CMK (cell line): ENCODE measurements at regions not wholly inside any gene's neighbourhood (a gene's known extent, or its start where the extent isn't known, plus 50 kb on each side); places are given as distances from the start of the nearest gene placed in this dataset.

ENCODE experiments used
- DNase-seq: peaks from one replicate; pipeline ENCODE4 v3.0.0-alpha.2; 2010; ENCODE audit warnings: low read depth

GRCh38 chr3:59289831-59290230 is 240.0 kb upstream of the CFAP20DC start:
- no peak for DNase-seq

GRCh38 chr3:59288951-59289350 is 239.1 kb upstream of the CFAP20DC start:
- DNase-seq = no peak

- no peak for DNase-seq
These were observed 237.1 kb upstream of the CFAP20DC start for GRCh38 chr3:59286791-59287531.

DNA sequence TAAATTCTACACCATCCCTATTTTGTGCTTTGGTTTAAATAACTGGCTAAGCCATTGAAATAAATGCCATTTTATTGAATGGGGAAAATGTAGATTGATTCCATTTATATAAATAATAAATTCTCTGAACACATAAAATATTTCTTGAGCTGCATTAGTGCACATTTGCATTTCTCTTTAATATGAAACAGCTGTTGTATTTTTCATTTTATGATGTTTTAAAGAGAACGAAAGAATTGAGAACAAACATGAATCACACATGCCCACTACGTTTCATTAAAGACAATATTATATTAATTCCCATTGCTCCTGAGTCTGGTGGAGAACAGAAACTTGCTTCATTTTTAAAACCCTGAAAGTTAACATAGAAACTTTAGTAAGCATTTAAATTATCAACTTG is 235.7 kb upstream of the CFAP20DC start:
- DNase-seq = no peak

DNA sequence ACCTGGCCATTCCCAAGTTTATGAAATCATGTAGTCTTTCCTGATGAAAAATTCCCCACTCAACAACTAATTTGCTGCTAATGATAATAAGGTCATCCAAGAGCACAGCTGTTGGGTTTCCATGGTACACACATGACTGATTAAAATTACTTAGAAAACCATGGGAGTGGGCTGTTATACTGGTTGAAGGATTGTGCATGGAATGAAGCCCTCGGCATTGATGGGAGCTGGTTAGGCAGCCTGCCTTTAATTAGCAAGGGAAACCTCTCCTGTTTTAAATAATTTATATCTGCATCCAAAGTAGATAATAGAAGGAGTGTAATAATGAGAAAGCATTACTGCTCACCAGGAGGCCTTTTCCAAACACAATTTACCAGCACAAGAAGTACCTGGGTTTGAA is 235.1 kb upstream of the CFAP20DC start:
- no peak for DNase-seq

GRCh38 chr3:59280113-59280512 is 230.3 kb upstream of the CFAP20DC start:
- no peak for DNase-seq

DNA sequence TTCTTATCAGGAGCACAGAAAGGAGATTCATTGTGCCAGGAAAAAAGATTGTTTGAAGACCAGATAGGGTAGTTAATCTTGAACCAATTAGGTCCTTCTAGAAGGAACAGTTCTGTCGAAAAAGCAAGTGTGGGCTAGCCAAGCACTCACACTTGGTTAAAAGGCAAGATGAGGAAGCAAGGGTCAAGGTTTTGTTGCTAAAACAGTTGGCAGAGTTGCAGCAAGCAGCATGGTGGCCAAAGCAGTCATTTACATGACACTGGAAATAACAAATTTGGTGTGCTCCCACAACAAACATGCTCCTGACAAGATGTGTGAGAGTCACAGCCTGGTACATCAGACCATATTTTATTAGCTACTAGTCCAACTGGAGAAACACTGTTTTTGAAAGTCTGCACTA is 228.0 kb upstream of the CFAP20DC start:
- DNase-seq = no peak

DNA sequence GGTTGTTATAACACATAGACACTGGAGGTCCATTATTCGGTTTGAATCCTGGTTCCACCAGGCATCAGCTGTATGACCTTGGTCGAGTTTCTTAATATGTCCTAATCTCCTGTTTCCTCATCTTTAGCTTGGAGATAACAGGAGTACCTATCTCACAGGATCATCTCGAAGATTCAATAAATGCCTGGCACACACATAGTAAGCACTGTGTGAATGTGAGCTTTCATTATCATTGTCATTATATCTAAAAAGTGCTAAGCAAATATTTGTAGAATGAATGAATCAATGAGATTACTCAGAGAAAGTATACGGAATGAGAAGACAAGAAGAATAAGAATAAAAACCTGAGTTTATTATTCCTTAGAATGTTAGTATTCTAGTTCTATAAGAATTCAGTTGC is 227.4 kb upstream of the CFAP20DC start:
- DNase-seq = no peak

DNA sequence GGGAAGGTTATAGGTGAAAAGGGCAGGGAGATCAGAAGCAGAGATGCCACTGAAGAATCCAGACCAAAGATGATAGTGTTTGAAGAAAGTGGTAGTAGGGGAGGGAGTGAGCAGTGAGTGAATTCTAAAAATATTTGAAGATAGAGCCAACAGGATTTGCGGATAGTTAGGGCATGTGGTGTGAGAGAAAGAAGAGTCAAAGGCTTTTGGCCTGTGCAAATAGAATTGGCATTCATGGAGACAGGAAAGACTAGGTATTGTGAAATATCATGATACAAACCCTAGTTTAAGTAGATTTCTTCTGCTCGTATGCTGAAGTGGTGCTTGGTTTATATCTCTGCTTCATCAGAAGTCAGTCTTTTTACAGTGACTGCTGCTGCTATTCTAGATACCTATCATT is 224.2 kb upstream of the CFAP20DC start:
- no peak for DNase-seq

GRCh38 chr3:59271971-59272370 is 222.1 kb upstream of the CFAP20DC start:
- no peak for DNase-seq

DNA sequence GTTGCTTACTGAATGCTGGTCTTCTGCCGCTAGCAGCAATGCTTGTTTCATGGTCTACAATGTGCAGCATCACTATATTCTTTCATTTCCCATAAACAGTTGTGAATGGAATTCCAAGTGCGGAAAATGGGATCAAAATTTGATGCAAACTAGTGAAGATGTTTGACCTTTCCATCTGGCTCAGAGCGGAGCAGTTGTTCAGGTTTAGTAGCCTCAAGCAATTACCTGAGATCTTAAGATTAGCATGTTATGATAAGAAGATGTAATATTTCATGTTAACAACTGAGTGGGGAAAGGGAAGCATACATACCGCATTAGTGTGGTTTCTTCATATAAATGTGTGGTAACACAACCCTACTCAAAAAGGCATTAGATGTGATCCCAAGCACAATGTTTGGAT is 221.1 kb upstream of the CFAP20DC start:
- no peak for DNase-seq

DNA sequence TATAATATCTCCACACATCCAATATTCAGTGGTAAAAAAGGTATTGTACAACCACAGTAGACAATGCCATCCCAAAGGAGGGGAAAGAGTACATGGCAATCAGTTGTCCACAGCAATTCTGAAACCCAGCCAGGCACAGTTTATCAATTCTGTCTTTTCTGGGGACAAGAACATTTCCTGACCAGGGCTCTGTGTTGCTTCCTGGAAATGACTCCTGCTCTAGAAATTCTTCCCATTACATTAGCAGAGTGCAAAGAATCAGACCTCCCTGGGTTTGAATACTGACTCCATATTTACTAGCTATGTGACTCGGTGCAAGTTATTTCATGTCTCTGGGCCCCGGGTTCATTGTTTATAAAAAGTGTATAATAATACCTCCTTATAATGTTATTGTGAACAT is 220.4 kb upstream of the CFAP20DC start:
- no peak for DNase-seq

- no peak for DNase-seq
These were observed 218.3 kb upstream of the CFAP20DC start for GRCh38 chr3:59268170-59268569.

DNA sequence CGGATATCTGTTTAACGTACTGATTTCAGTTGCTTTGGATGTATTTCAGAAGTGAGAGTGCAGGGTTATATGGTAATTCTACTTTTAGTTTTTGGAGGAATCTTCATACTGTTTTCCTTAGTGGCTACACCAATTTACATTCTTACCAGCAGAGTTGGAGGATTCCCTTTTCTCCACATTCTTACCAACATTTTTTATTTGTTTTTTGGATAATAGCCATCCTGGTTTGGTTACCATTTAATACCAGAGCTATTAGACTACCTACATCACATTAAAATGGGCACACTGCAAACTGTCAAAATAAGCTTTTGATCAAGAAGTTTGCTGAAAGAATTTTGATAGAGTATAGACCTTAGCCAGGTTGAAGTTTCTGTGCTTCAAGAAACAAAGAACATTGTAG is 217.2 kb upstream of the CFAP20DC start:
- DNase-seq = no peak

GRCh38 chr3:59266551-59266950 is 216.7 kb upstream of the CFAP20DC start:
- DNase-seq = no peak

DNA sequence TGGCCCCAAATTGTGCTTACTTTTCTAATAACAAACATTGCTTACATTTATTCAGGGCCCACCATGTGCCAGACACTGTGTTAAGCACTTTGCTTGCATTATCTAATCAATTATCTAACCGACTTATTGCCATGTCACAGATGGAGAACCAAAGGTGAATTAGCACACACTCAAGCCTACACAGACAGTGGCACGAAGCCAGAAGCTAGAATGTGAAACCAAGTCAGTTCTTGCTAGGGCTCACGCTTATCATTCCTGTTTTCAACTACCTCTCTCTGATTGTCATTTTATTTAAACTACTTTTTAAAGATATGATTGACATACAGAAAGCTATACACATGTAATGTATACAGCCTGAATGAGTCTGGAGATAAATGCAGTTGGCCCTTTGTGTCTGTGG is 215.7 kb upstream of the CFAP20DC start:
- no peak for DNase-seq

DNA sequence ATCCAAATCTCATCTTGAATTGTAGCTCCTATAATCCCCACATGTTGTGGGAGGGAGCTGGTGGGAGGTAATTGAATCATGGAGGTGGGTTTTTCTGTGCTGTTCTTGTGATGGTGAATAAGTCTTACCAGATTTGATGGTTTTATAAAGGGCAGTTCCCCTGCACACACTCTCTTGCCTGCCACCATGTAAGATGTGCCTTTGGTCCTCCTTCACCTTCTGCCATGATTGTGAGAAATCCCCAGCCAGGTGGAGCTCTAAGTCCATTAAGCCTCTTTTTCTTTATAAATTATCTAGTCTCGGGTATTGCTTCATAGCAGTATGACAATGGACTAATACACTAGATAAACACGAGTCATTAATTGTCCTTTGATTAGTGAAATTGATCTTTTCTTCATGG is 214.5 kb upstream of the CFAP20DC start:
- DNase-seq = no peak

- no peak for DNase-seq
These were observed 213.3 kb upstream of the CFAP20DC start for GRCh38 chr3:59263152-59263551.

DNA sequence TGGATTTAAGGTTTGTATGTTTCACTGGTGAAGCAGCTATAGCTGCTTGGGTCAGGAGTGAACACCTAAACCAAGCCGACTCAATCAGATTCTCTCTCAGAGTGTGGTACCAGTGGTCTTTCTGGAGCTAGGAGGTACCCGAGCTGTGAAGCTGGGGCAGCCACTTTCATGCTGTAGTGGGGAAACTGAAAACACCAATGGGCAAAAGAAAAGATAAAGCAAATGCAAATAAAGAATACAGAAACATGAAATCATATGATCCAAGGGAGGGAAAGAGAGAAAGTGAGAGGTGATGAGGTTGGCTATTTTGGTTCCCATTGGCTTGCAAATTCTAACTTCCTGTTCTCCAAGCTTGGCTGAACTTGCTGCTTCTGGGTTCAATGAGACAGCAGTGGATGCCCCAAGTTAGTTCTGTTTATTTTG is 212.3 kb upstream of the CFAP20DC start:
- no peak for DNase-seq

DNA sequence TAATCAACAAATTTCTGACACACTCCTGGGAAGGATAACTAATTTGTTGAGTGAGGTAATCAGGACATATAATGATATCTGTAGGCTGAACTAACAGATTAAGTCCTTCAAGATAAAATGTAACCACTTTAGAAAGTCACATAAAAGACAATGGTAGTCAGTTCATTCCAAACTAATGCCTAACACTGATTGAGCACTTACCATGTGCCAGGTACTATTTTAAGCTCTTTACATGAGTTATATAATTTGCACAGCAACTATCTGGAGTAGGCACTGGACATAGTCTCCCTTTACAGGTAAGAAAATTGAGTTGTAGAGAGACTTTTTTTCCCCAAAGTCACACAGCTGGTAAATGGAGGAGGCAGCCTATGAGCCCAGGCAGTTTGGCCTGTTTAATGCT is 211.2 kb upstream of the CFAP20DC start:
- DNase-seq = no peak

GRCh38 chr3:59258550-59259260 is 208.9 kb upstream of the CFAP20DC start:
- no peak for DNase-seq

GRCh38 chr3:59257506-59257905 is 207.7 kb upstream of the CFAP20DC start:
- DNase-seq = no peak

GRCh38 chr3:59256230-59256629 is 206.4 kb upstream of the CFAP20DC start:
- no peak for DNase-seq

- no peak for DNase-seq
These were observed 205.2 kb upstream of the CFAP20DC start for GRCh38 chr3:59254976-59255375.
